CD4-positive, alpha-beta T cell treated with Interleukin-6 at 100 ng/mL for 8 hours (primary cell): ENCODE measurements at regions not wholly inside any gene's neighbourhood (a gene's known extent, or its start where the extent isn't known, plus 50 kb on each side); places are given as distances from the start of the nearest gene placed in this dataset.
"Not testable (repeated sequence)": the region's sequence is repeated elsewhere in the genome, so short reads cannot be mapped to it uniquely, and the experiment has no call there.

Source experiments
- DNase-seq: peaks from one replicate; pipeline ENCODE4 v3.0.0-alpha.2; 2020; ENCODE audit warnings: mixed read lengths, low spot score

DNA sequence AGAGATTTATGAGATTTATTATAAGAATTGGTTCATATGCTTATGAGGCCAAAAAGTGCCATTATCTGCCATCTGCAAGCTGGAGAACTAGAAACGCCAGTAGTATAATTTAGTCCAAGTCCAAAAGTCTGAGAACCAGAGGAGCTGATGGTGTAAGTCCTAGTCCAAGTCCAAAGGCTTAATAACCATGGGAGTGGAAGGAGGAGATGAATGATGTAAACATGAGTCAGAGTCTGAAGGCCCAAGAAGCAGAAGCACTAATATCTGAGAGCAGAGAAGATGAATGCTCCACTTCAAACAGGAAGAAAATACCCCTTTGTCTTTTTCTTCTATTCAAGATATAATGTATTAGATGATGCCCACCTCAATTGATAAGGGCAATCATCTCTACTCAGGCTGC is 185.7 kb downstream of the CGGBP1 start:
- DNase-seq = no peak

- no peak for DNase-seq
These were observed 191.8 kb downstream of the CGGBP1 start for GRCh38 chr3:87867001-87867400.

DNA sequence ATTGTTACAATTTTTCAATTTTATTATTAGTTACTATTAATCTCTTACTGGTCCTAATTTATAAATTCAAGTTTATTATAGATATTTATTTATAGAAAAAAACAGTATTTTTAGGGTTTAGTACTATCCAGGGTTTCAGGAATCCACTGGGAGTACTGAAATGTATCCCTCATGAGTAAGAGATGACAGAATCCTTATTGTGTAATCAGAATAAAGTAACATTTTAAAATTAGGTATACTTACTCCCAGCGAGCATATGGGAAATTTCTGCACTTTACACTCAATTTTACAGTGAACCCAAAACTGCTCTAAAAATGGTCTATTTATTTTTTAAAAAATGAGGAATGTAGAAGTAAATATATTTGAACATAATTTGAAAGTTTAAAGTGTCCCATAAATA is 202.7 kb downstream of the CGGBP1 start:
- DNase-seq = no peak

- DNase-seq = no peak
These were observed 203.2 kb downstream of the CGGBP1 start for GRCh38 chr3:87855616-87856015.

DNA sequence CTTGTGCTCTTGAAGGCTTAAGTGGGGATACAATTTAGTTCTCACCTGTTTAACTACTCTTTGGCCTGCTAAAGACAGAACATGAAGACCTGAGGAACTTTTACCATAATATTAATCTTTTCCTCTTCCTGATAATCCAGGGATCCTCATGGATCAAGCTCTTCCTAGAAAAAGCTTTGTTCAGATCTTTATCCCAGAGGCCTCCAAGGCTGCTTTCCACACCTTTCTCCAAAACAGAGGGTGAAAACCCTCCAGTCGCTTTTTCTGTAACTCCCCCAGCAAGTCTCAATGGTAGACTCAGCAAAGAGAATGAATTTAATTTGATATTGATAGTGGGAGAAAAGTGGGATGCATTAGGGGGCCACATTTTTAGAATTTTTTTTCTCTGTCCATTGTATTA is 203.6 kb downstream of the CGGBP1 start:
- DNase-seq = no peak

GRCh38 chr3:87848003-87848402 is 210.8 kb downstream of the CGGBP1 start:
- no peak for DNase-seq

DNA sequence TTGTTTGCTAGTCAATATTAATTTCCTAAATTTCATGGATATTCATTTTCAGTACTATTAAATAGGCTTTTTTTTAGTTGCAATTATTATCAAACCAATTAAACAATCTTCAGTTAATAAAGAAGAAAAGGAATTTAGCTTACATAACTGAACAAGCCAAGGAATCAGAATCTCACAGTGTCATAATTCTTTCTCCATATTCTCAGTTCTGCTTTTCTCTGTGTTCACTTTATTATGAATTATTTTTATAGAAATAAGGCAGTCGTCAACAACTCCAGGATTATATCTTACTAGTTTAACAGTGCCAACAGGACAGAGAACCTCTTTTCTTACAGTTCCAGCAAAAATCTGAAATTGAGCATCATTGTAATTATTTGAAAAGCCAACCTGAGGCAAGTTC is 221.7 kb downstream of the CGGBP1 start:
- no peak for DNase-seq

DNA sequence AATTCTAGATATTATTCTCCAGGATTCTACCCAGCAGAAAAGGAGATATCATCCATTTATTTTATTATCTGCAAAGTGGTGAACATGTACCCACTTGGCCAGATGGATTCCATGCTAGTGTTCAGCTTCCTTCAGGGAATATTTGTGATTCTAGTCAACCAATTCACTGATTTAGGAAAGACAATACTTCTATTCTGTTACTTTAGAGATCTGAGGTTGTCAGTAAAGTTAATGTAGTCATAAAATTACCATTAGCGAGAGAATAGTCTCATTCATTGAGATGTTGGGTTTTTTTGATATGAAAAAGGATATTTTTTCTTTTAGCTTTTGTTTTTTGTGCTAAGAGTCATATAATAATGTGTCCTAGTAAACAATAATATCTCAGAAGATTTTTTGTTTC is 222.8 kb downstream of the CGGBP1 start:
- no peak for DNase-seq

DNA sequence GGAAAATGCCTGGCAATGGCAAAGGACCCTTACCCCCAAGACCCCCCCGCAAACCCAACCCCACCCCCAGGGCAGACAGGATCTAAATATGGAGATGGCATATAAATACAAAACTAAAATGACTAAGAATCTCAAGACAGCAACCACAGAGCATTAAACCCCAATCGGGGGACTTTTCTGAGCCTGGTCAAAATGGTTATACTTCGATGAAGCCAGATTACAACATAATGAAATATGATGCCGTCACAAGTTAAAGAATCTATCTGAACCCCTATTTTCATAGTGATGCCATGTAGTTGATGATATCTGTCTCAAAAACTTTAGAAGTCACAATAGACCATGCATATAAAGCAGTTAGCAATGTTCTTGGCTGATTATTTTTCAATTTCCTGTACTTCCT is 223.6 kb downstream of the CGGBP1 start:
- no peak for DNase-seq

DNA sequence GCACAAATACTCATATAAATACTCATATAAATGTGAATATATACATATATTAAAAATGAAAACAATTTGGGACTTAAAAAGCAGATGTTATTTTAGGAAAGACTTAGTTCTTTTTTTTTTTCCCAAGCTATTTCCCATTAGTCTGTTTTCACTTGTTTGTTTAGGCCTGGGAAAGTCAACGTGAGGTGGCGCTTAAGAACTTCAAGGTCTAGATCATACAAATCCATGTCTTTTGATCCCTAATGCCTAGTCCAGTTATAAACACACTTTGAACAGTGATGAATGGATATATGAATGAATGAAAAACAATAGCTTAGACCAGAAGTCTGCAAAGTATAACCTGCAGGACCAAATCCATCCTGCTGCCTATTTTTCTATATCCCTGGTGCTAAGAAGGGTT is 224.5 kb downstream of the CGGBP1 start:
- DNase-seq = no peak

- no peak for DNase-seq
These were observed 225.8 kb downstream of the CGGBP1 start for GRCh38 chr3:87833039-87833377.

- DNase-seq = no peak
These were observed 230.8 kb downstream of the CGGBP1 start for GRCh38 chr3:87828046-87828445.

DNA sequence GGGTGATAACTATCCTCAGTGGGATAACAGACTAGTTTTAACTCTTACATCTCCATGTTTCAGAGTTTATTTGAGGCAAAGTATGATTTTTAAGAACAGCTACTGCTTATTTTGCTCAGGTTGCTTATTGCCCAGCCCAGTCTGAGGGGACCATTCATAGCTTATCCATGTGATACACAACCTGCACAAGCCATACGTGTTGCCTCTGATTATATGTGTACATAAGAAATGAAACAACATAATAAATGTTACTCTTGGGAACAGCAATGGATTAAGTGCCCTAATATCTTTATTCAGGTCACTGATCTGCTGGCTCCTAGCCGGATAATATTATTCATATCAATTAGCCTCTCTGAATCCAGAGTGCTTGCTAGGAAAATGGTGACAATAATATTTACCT is 236.2 kb downstream of the CGGBP1 start:
- no peak for DNase-seq

DNA sequence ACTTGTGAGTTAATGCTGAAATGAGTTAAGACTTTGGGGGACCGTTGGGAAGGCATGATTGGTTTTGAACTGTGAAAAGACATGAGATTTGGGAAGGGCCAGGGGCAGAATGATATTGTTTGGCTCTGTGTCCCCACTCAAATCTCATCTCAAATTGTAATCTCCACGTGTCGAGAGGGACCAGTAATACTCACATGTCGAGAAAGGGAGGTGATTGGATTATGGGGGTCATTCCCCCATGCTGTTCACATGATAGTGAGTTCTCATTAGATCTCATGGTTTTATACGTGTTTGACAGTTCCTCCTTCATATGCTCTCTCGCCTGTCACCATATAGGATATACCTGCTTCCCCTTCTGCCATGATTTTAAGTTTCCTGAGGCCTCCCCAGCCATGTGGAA is 245.3 kb downstream of the CGGBP1 start:
- DNase-seq = not testable (repeated sequence)

DNA sequence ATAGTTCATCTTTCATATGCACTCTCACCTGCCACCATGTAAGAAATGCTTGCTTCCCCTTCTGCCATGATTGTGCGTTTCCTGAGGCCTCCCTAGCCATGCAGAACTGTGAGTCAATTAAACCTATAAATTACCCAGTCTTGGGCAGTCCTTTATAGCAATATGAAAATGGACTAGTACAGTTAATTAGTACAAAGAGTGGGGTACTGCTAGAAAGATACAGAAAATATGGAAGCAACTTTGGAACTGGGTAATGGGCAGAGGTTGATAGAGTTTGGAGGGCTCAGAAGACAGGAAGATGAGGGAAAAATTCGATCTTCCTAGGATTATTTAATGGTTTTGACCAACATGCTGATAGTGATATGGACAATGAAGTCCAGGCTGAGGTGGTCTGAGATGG is 246.9 kb downstream of the CGGBP1 start:
- no peak for DNase-seq

- no peak for DNase-seq
These were observed 248.3 kb downstream of the CGGBP1 start for GRCh38 chr3:87810452-87811016.

DNA sequence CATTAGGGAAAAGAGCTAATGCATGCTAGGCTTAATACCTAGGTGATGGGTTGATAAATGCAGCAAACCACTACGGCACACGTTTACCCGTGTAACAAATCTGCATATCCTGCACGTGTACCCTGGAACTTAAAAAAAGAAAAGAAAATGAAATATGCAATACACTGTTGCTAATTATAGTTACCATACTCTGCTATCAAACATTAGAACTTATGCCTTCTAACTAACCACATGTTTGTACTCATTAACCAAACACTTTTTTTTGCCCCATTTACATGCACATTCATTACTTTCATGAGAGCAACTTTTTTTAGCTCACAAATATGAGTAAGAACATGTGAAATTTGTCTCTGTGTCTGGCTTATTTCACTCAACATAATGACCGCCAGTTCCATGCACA is 253.1 kb downstream of the CGGBP1 start:
- DNase-seq = no peak

DNA sequence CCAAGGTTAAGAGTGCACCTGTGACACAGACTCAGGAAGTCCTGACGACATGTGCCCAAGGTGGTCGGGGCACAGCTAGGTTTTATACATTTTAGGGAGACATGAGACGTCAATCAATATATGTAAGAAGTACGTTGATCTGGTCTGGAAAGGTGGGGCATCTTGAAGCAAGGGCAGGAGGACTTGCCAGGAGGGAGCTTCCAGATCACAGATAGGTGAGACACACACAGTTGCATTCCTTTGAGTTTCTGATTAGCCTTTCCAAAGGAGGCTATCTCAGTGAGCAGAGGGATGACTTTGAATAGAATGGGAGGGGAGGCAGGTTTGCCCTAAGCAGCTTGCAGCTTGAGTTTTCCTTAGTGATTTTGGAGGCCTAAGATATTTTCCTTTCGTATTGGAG is 257.4 kb downstream of the CGGBP1 start:
- no peak for DNase-seq

GRCh38 chr3:87800516-87800915 is 258.3 kb downstream of the CGGBP1 start:
- no peak for DNase-seq

GRCh38 chr3:87798567-87798947 is 260.2 kb downstream of the CGGBP1 start:
- no peak for DNase-seq

GRCh38 chr3:87797872-87798566 is 260.8 kb downstream of the CGGBP1 start:
- DNase-seq = no peak

- DNase-seq = no peak
These were observed 262.0 kb downstream of the CGGBP1 start for GRCh38 chr3:87796843-87797185.

DNA sequence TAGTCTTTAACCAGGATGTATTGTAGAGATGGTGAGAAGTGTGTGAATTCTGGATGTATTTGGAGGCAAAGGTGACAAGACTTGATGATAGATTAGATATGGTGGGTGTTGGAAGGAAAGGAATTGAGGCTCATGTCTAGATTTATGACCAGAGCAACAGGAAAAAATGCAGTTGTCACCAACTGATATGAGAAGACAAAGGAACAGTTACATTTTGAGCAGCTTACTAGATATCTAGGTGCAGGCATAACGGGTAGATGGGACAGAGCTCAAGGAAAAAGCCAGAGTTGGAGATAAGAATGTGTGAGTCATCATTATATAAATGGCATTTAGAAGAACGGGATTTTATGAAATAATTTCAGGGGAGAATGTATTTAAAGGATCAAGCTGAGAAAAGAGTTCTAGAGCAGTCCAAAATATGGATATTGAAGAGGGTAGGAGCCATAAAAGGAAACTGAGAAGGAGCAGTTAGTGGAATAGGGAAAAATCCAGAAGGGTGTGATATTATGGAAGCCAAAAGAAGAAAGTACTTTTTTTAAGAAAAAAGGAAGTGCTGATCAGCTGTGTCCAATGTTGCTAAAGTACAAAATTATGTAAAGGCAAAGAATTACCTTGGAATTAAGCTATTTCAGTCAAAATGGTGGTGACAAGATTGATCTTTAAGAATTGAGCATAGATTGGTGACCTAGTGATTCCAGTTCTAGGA is 262.5 kb downstream of the CGGBP1 start:
- DNase-seq = no peak

DNA sequence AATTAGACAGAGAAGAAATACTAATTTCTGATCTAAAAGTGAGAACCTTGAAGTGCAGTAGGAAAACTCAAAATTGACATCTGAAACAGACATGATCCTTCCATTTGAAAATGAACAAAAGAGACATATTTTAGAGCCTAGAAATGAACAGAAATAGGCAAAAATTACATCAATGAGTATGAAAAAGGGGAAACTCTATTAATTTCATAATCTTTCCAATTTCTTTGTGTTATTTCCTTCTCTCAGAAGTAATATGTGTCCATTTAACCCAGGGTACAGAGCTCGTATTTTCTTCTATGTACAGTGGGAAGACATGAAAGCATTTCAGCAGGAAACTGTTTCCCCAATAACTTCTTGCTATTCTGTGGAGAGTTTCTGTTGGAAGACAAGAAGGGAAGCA is 263.1 kb downstream of the CGGBP1 start:
- DNase-seq = no peak
